Muscle of leg (tissue), 3 donors: ENCODE measurements at regions not wholly inside any gene's neighbourhood (a gene's known extent, or its start where the extent isn't known, plus 50 kb on each side); places are given as distances from the start of the nearest gene placed in this dataset.
"Not testable (repeated sequence)": the region's sequence is repeated elsewhere in the genome, so short reads cannot be mapped to it uniquely, and the experiment has no call there.

Experiments used
- DNase-seq: peaks from one replicate; pipeline ENCODE4 v3.0.0; 2013
- H3K27ac ChIP-seq: one replicate; pipeline ENCODE4 v1.5.1; 2013; ENCODE audit warnings: mild to moderate bottlenecking, low read length, control low read depth
- H3K27me3 ChIP-seq: one replicate; pipeline ENCODE4 v1.6.1; 2013; ENCODE audit warnings: low read length; ENCODE audit not compliant: control insufficient read depth, insufficient read depth
- H3K36me3 ChIP-seq: one replicate; pipeline ENCODE4 v1.6.1; 2013; ENCODE audit warnings: low read length; ENCODE audit not compliant: control insufficient read depth, insufficient read depth
- H3K4me1 ChIP-seq: one replicate; pipeline ENCODE4 v1.6.1; 2013; ENCODE audit warnings: low read length; ENCODE audit not compliant: control insufficient read depth, insufficient read depth
- H3K4me3 ChIP-seq: one replicate; pipeline ENCODE4 v1.5.1; 2013; ENCODE audit warnings: low read length, control low read depth
- H3K9me3 ChIP-seq: replicated peaks from 2 replicates; pipeline ENCODE4 v1.6.1; 2013; ENCODE audit warnings: low read depth, low read length; ENCODE audit not compliant: control insufficient read depth
- WGBS: methylation state at CpG from one replicate; pipeline ENCODE4 v1.1.5; 2013; ENCODE audit warnings: missing lambda C conversion rate; ENCODE audit not compliant: insufficient coverage; 5-methylcytosine and 5-hydroxymethylcytosine counted together

DNA sequence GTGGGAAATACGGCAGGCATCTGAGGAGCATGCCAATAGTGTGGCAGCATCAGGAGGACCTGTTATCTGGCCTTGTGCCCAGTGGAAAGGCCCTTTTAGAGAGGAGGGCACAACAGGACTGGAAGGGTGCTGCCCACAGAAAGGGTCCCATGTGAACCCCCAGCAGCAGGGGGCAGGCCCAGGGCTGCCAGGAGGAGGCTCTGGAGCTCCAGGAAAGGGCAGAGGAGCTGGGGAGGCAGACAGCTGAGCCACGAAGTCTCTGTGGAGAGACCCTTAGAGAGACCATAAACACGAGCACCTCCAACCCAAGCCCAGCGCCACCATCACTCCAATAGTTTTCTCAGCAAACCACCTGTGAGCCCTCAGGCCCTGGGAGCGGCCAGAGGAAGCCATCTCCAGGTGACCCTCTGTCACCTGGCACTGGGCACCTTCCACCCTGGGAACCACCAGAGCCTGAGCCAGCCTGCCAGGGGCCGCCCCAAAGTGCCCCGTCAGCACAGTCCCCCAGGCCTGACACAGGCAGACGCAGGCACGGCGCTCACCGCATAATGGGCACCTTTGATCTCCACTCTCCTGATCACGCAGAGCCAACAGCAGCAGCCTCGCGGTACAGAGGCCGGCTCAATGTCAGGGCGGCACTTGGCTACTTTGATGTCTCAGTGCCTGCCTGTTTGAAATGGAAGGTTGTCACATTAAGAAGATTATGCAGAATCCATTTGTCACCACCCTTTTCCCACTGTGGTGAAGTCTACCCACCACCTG is 162.5 kb upstream of the RAB6C start:
- Histone ChIP-seq H3K4me3 (no peak overlapping the region), H3K27me3 (no peaks in the 10 kb centered on the region), H3K4me1 (no peaks in the 10 kb centered on the region), H3K36me3 (no peaks in the 10 kb centered on the region), H3K9me3 (peaks cover 12% of the 10 kb centered on the region), H3K27ac (no peak overlapping the region)
- 90% methylated on average over 12 of the region's 16 CpGs for WGBS
- DNase-seq: no peak

DNA sequence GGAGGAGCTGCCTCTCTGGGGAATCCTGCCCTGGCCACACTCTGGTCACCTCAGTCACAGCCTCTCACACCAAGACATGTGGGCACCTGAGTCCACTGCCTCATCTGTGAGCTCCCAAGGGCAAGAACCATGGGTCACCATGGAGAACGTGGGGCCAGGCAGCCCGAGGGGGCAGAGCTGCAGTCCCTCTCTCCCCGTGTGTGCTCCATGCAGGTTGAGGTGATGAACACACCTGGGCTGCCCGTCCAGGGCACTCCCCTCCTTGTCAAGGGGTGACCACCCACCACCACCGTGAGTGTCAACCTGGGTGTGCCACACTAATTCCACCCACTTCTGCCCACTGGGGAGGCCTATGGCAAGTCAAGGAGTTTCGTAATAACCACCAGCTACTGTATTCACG is 159.6 kb upstream of the RAB6C start:
- DNase-seq: no peak
- WGBS: 88% methylated on average over 5 of the region's 7 CpGs
- no peaks in the 10 kb centered on the region for H3K4me1 ChIP-seq
- H3K27ac ChIP-seq: no peak overlapping the region
- H3K36me3 ChIP-seq: no peaks in the 10 kb centered on the region
- no peak overlapping the region for H3K4me3 ChIP-seq
- H3K27me3 ChIP-seq: no peaks in the 10 kb centered on the region
- H3K9me3 ChIP-seq: peaks cover 12% of the 10 kb centered on the region

DNA sequence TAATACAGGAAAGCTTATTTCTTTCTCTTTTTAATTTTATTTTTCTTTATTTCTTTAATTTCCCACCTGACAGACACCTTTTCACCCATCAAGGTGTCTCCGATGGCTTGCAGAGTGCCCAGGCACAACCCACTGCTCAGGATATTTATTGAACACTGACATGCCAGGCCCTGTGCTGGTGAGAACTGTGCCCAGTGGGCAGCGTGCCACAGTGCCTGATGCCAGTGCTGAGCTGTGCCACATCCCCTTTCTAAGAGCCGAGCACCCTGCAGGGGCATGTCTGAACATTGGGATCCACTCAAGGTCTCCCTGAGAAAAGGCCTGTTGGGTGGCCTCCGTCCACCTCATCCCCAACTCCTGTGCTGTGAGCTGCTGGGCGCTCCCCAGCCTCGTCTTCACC is 158.6 kb upstream of the RAB6C start:
- Histone ChIP-seq H3K4me1 (no peaks in the 10 kb centered on the region), H3K36me3 (no peaks in the 10 kb centered on the region), H3K4me3 (no peak overlapping the region), H3K9me3 (peaks cover 2% of the 10 kb centered on the region), H3K27me3 (no peaks in the 10 kb centered on the region), H3K27ac (no peak overlapping the region)
- 87% methylated on average over 6 of the region's 6 CpGs for WGBS
- DNase-seq: no peak

DNA sequence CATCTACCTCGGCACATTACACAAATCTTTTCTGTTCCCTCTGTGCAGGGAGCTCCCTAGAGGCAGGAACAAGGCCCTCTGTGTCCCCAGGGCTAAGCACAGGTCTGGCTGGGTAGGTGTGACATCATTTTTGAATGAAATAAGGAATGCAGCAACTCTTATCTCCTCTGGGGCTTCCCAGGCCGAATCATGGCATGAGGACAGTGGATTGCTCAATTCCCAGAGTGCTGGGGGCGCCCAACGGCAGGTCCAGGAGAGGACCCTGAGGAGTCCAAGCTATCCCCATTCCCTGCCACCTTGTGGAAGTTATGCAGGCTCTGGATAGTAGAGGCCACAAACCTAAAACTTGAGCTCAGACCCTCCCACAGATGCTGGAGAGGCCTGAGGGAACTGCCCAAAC is 158.0 kb upstream of the RAB6C start:
- no CpG with 5 or more reads among the region's 4 CpGs for WGBS
- H3K9me3 ChIP-seq: no peaks in the 10 kb centered on the region
- no peak overlapping the region for H3K27ac ChIP-seq

DNA sequence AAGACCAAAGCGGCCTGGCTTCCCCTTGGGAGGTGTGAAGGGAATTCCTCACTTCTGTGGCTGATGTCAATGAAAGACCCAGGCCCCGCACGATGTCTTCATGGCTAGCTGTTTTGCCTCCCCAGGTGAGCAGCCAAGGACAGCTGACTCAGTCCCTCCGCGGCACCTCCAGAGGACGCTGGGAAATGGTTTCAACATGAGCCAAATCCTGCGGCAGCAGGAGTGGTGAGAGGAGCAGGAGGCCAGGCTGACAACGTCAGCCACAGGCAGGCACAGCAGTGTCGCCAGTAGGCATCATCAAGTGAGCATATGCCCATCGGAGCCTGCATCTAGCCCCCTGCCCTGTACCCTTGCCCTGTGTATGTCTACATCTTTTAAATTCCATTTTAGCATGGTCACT is 156.4 kb upstream of the RAB6C start:
- no peaks in the 10 kb centered on the region for H3K9me3 ChIP-seq
- no peak overlapping the region for H3K27ac ChIP-seq
- no peaks in the 10 kb centered on the region for H3K36me3 ChIP-seq
- 79% methylated on average over 9 of the region's 10 CpGs for WGBS
- H3K27me3 ChIP-seq: no peaks in the 10 kb centered on the region
- DNase-seq: no peak
- no peak overlapping the region for H3K4me3 ChIP-seq
- H3K4me1 ChIP-seq: no peaks in the 10 kb centered on the region

More for the DNA sequence above, 158.0 kb upstream of the RAB6C start:
- no peak for DNase-seq
- Histone ChIP-seq H3K36me3 (no peaks in the 10 kb centered on the region), H3K4me1 (no peaks in the 10 kb centered on the region), H3K4me3 (no peak overlapping the region), H3K27me3 (no peaks in the 10 kb centered on the region)

DNA sequence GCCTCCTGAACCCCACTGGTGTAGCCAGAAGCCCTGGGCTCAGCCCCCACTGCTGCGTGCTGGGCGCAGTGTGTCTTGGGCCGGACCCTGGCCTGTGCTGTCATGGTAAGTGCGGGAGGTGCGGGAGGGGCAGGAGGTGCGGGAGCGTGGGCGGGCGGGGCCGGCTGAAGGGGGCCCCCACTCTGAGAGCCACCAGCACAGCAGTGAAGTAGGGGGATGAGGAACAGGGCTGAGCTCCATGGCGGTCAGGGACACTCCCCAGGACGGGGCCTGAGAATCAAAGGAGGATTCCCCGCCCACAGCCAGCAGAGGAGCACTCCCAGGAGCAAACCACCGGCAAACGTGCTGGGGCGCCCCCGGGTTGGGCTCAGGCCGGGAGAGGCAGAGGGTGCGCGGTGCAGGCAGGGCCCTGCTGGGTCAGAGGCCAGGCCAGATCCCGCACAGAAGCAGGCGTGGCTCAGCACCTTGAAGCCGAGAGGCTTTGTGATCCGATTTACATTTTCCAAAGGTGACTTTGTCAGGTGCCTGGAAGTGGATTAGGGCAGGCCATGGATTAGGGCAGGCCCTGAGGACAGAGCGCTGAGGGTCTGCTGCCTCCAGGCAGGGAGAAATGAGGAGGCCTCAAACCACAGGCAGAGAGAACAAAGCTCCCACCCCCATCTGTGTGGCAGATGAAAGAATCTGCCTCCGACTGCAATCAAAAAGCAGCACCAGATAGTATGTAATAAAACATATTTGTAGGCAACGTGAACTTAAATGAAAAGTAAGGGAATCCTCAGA is 152.0 kb upstream of the RAB6C start:
- DNase-seq: no peak
- H3K4me1 ChIP-seq: no peaks in the 10 kb centered on the region
- no peak overlapping the region for H3K4me3 ChIP-seq
- H3K27ac ChIP-seq: no peak overlapping the region
- 40% methylated on average over 22 of the region's 27 CpGs for WGBS
- no peaks in the 10 kb centered on the region for H3K36me3 ChIP-seq
- peaks cover 11% of the 10 kb centered on the region for H3K9me3 ChIP-seq
- H3K27me3 ChIP-seq: no peaks in the 10 kb centered on the region

DNA sequence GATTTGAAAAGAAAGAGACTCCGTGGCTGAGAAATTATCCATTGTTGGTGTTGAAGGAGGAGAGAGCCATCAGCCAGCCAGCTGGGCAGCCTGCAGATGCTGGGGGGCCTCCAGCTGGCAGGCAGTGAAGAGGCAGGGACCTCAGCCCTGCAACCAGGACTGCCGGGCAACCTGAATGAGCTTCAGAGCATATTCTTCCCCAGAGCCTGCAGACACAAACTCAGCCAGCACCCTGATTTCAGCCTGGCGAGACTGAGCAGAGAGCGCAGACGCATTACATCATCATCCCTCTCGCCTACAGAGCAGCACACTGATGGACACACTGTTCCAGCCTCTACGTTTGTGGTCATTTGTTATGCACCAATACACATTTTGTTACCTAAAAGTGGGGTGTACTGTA is 150.7 kb upstream of the RAB6C start:
- Histone ChIP-seq H3K36me3 (no peaks in the 10 kb centered on the region), H3K4me3 (no peak overlapping the region), H3K9me3 (peaks cover 11% of the 10 kb centered on the region), H3K27me3 (no peaks in the 10 kb centered on the region), H3K4me1 (no peaks in the 10 kb centered on the region), H3K27ac (no peak overlapping the region)
- 64% methylated on average over 3 of the region's 7 CpGs for WGBS
- DNase-seq: no peak

DNA sequence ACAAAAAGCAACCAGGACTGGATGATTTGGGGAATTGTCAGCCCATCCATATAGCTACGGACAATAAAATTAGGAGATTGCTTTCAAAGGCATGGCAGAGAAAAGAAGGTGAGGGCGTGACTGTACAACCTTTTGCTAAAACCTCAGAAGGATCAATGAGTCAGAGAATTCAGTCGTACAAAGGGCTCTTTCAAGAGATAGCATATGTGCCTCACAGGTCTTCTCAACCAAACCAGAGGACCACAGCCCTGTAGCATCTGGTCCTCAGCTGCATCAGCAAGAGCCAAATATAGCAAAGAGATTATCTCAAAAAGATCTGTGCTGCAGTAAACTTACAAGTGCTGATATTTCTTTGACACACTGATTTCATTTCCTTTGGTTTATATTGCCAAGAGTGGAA is 149.9 kb upstream of the RAB6C start:
- no peaks in the 10 kb centered on the region for H3K4me1 ChIP-seq
- H3K27ac ChIP-seq: no peak overlapping the region
- DNase-seq: no peak
- no peak overlapping the region for H3K4me3 ChIP-seq
- H3K36me3 ChIP-seq: no peaks in the 10 kb centered on the region
- H3K27me3 ChIP-seq: no peaks in the 10 kb centered on the region
- peaks cover 11% of the 10 kb centered on the region for H3K9me3 ChIP-seq
- WGBS: 60% methylated on average over 1 of the region's 3 CpGs

DNA sequence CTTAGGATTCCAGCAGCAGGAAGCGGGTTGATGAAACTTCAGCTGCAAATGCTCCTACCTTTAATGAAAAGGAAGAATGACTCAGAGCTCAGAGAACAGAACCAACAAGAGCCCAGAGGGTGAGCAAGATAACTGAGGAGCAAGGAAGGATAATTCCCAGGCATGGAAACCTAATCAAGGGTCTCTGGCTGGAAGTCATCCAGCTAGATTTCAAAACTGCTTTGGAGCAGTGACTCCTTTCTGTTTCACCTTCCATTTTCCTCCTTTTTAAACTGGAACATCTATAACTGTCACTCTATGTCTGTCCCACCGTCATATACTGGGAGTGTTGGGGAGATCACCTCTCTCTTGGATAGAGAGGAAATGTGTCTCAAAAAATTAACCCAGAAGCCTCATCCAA is 148.4 kb upstream of the RAB6C start:
- WGBS: 100% methylated on average over 1 of the region's 2 CpGs
- no peak for DNase-seq
- Histone ChIP-seq H3K27ac (no peak overlapping the region), H3K4me3 (no peak overlapping the region), H3K36me3 (no peaks in the 10 kb centered on the region), H3K27me3 (no peaks in the 10 kb centered on the region), H3K9me3 (peaks cover 11% of the 10 kb centered on the region), H3K4me1 (no peaks in the 10 kb centered on the region)

DNA sequence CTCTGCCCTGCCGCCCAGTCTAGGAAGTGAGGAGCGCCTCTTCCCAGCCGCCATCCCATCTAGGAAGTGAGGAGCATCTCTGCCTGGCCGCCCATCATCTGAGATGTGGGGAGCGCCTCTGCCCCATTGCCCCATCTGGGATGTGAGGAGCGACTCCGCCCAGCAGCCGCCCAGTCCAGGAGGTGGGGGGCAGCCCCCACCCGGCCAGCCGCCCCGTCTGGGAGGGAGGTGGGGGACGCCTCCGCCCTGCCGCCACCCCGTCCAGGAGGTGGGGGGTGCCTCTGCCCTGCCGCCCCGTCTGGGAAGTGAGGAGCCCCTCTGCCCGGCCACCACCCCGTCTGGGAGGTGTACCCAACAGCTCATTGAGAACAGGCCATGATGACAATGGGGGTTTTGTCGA is 146.0 kb upstream of the RAB6C start:
- 92% methylated on average over 10 of the region's 20 CpGs for WGBS
- peaks cover 11% of the 10 kb centered on the region for H3K9me3 ChIP-seq
- not testable (repeated sequence) for DNase-seq, H3K4me3 ChIP-seq, H3K4me1 ChIP-seq, H3K27me3 ChIP-seq, H3K27ac ChIP-seq, H3K36me3 ChIP-seq
